GM12864 (cell line): ENCODE measurements at regions not wholly inside any gene's neighbourhood (a gene's known extent, or its start where the extent isn't known, plus 50 kb on each side); places are given as distances from the start of the nearest gene placed in this dataset.

Source experiments
- DNase-seq: peaks from one replicate; pipeline ENCODE4 v3.0.0-alpha.2; 2011; ENCODE audit warnings: low read depth
- H3K4me3 ChIP-seq: 2 replicates; pipeline ENCODE4 v1.5.1; 2011; ENCODE audit warnings: mild to moderate bottlenecking, low read depth, low read length, control low read depth
- TF ChIP-seq, protein P1 (sequence below): IDR thresholded peaks from 2 replicates; pipeline ENCODE4 v1.5.1; 2011; ENCODE audit warnings: low read depth, mild to moderate bottlenecking, moderate library complexity, low read length, control low read depth, inconsistent platforms; ENCODE audit errors: missing control alignments

GRCh38 chr13:33537026-33537425 lies 251.5 kb upstream of the STARD13 start:
- no peak for DNase-seq
- no peak overlapping the region for H3K4me3 ChIP-seq
- TF ChIP-seq, protein P1, sequence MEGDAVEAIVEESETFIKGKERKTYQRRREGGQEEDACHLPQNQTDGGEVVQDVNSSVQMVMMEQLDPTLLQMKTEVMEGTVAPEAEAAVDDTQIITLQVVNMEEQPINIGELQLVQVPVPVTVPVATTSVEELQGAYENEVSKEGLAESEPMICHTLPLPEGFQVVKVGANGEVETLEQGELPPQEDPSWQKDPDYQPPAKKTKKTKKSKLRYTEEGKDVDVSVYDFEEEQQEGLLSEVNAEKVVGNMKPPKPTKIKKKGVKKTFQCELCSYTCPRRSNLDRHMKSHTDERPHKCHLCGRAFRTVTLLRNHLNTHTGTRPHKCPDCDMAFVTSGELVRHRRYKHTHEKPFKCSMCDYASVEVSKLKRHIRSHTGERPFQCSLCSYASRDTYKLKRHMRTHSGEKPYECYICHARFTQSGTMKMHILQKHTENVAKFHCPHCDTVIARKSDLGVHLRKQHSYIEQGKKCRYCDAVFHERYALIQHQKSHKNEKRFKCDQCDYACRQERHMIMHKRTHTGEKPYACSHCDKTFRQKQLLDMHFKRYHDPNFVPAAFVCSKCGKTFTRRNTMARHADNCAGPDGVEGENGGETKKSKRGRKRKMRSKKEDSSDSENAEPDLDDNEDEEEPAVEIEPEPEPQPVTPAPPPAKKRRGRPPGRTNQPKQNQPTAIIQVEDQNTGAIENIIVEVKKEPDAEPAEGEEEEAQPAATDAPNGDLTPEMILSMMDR, result no peak

DNA sequence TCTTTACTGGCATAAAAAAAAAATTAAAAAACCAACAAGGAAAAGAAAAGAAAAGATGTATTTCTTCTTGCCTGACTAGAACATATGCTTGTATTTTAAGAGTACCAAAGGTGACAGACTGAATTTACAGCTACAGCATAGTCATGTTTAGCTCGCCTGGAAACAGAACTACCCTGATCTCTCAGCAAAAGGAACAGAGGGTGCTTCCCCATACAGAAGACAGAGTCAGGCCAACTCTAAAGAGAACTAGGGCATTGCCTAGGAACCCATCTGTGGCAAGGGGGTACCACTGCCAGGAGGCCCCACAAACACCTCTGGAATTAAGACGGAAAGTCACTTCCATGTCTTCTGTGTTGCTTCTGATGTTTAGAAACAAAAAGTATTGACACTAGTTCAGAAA lies 252.1 kb upstream of the STARD13 start:
- no peak for DNase-seq
- no peak overlapping the region for H3K4me3 ChIP-seq
- TF ChIP-seq, protein P1, result no peak

DNA sequence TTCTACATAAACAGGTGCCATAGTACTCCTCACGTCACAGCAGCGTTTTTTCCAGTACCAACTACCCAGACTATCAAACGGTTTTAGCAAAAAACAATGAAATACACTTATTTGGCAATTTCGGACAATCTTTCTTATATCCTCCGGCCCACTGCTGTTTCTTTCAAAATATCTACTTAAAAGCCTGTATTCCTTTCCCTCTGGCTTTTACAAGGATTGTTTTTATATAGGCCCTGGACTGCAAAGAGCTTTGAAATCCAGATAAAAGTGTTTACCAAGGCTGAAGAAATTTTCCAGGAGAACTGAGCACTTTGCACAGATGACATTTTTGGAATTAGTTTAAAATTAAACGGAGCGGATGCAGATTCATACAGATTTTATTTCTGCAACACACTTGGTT lies 255.9 kb upstream of the STARD13 start:
- no peak for DNase-seq
- TF ChIP-seq, protein P1, result no peak
- H3K4me3 ChIP-seq, result peak overlapping the region; percentile 65; the same call in 1 of the 2 replicates

- TF ChIP-seq, protein P1, result no peak
- peak overlapping the region; percentile 65 for H3K4me3 ChIP-seq
- no peak for DNase-seq
Observed at GRCh38 chr13:33541962-33542308, 256.4 kb upstream of the STARD13 start.

DNA sequence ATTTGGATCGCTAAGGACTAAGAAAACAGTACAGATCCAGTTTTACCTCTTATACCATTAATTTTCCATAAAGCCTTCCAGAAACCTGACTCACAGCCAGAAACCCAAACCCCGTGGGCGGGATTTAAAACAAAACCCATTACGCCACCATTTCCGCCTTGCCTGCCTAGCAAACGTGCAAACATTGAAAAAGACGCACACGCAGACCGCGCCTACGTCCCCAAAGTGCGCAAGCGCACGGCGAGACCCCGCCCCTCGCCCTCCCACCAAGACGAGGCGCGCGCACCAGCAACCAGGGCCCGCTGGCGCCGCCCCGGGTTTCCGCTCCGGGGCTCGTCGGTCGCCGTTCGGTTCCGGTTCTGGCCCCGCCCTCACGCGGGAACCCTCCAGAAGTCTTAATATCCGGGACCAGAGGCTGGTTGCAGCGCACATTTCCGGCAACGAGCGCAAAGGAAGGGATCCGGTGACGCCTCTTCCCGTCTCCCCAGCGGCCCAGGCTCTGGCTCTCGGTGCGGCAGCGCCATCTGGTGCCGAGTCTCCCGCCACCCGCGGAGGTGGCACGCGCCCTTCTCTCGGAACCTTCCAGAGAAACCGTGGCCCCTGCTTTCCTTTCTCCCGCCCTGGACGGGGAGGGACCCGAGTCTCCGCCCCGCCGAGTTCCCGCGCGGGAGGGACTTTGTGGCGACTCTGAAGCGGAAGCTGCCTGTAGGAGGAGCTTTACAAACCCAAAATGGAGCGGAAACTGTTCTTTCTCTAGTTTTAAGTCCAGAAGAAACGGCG lies 256.9 kb upstream of the STARD13 start:
- TF ChIP-seq, protein P1, result peak; percentile 81
- H3K4me3 ChIP-seq, result peak overlapping the region; percentile 65
- DNase-seq, result peak; percentile 96

GRCh38 chr13:33543089-33543459 lies 257.5 kb upstream of the STARD13 start:
- DNase-seq, result no peak
- H3K4me3 ChIP-seq, result peak overlapping the region; percentile 62
- TF ChIP-seq, protein P1, result no peak
